Posterior cingulate gyrus (tissue), 11 donors: ENCODE measurements at regions not wholly inside any gene's neighbourhood (a gene's known extent, or its start where the extent isn't known, plus 50 kb on each side); places are given as distances from the start of the nearest gene placed in this dataset.
A peak's percentile ranks its signal among the peaks of the same experiment; 100 is the strongest.
"Not testable (repeated sequence)": the region's sequence is repeated elsewhere in the genome, so short reads cannot be mapped to it uniquely, and the experiment has no call there.

ENCODE experiments used
- DNase-seq, 10 donors: peaks; one replicate each; pipeline versions ENCODE4 v3.0.0 to v3.0.0-alpha.2; 2020 to 2021; ENCODE audit warnings: mixed read lengths in 3 of 10
- intact Hi-C: fragments of 100-400 bp; cut with DNase I; formaldehyde crosslinking; loops from one replicate; pipeline ENCODE4 v1.15.1; 2023

- intact Hi-C loops, DNase-seq: not testable (repeated sequence)
These were observed 140.2 kb upstream of the PRSS12 start for GRCh38 chr4:118492963-118493362.

- DNase-seq, intact Hi-C loops: not testable (repeated sequence)
These were observed 141.6 kb upstream of the PRSS12 start for GRCh38 chr4:118494437-118494836.

GRCh38 chr4:118502967-118503366 lies 150.2 kb upstream of the PRSS12 start:
- DNase-seq = peak in 2 of 10 donors; percentile 30 to 34
- intact Hi-C loops = not testable (repeated sequence)

GRCh38 chr4:118504927-118505326 lies 152.1 kb upstream of the PRSS12 start:
- intact Hi-C loops, DNase-seq: not testable (repeated sequence)

DNA sequence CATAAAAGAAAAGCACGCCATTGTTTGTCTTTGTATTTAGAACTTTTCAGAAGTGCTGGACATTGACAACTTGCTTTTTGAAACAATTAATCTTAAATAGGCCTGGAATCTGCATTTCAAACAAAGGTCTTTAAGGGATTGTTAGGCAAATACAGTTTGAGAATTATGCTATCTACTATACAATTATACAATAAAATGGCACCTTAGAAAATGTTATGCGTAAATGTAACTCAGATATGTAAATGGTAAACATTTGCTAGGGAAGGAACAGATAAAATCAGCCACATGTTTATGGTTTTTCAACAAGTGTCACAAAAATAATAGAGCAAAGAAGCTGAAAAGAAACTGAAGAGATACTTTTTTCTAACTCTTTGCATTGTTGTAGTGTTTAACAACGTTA lies 152.7 kb upstream of the PRSS12 start:
- DNase-seq, intact Hi-C loops: not testable (repeated sequence)

- intact Hi-C loops, DNase-seq: not testable (repeated sequence)
These were observed 160.1 kb upstream of the PRSS12 start for GRCh38 chr4:118512870-118513269.

DNA sequence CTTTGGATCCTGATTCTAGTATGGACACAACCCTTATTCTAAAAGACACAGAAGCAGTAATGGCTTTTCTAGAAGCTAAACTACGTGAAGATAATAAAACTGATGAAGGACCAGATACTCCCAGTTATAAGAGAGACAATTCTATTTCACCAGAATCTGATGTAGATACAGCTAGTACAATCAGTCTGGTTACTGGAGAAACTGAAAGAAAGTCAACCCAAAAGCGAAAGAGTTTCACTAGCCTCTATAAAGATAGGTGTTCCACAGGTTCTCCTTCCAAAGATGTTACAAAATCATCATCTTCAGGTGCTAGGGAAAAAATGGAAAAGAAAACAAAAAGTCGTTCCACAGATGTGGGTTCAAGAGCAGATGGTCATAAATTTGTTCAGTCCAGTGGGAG lies 161.5 kb upstream of the PRSS12 start:
- intact Hi-C loops, DNase-seq: not testable (repeated sequence)

GRCh38 chr4:118516107-118516506 lies 163.3 kb upstream of the PRSS12 start:
- intact Hi-C loops, DNase-seq: not testable (repeated sequence)

- DNase-seq, intact Hi-C loops: not testable (repeated sequence)
These were observed 155.1 kb upstream of the METTL14 start for GRCh38 chr4:118530107-118530506.

GRCh38 chr4:118531947-118532346 lies 153.2 kb upstream of the METTL14 start:
- intact Hi-C loops = not testable (repeated sequence)

DNA sequence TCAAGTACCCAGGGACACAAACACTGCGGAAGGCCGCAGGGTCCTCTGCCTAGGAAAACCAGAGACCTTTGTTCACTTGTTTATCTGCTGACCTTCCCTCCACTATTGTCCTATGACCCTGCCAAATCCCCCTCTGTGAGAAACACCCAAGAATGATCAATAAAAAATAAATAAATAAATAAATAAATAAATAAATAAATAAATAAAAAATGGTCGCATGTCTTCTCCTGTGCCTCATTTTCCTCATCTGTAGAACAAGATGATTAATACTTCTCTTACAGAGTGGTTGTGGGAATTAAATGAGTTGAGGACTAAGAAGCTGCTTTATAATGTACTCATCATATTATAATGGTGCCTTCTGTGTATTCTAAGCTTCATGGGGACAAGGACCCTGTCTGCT lies 149.4 kb upstream of the METTL14 start:
- DNase-seq, intact Hi-C loops: not testable (repeated sequence)

More at GRCh38 chr4:118531947-118532346, 153.2 kb upstream of the METTL14 start:
- DNase-seq = not testable (repeated sequence)

DNA sequence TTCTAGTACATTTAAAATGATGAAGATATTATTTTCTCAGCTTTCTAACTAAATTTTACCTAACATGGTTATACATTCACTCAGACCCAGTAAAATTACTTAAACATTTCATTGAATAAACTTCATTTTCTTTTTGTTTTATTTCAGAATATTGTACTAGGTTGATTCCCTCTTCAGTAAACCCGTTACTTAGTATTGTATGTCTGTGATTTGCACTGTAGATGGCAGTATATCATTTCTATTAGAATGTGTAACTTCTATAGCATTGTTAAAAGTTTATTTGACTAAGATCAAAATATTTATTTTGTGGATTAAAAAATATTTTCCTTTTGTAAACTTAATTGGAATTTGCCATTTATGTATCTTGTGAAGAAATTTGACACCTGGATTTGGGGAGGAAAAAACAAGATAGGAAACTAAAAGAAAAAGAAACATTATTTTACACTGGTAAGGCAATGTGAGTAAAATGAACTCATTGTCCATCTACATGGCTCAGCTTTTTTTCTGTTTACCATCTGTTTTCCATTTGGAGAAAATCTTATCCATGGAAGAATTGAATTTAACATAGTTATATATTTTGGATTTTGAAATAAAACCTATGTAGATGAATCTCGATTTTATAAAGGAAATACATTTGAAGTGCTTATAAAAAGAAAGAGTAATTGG lies 145.6 kb upstream of the METTL14 start:
- intact Hi-C loops, DNase-seq: not testable (repeated sequence)

DNA sequence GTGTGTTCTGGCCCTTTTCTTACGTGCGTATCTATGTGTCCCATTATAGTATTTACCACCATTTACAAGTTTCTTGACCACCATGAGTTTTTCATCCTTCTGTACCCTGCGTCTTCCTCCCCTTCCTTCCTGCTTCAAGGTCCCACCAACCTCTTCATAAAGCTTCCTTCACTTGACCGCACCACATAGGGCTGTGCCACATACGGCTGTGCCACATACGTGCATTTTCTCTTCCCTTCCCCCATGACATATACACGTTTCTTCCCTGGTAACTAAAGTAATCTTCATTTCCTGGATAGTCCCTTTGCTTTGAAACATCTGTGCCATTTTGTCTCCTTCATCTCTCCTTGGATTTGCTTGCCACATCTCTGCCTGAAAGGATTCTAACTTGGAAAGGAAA lies 128.6 kb upstream of the METTL14 start:
- DNase-seq, intact Hi-C loops: not testable (repeated sequence)

GRCh38 chr4:118557298-118557851 lies 127.8 kb upstream of the METTL14 start:
- intact Hi-C loops = no loop called here
- DNase-seq = no peak

GRCh38 chr4:118558188-118558587 lies 127.0 kb upstream of the METTL14 start:
- intact Hi-C loops, DNase-seq: not testable (repeated sequence)

GRCh38 chr4:118561559-118561958 lies 123.6 kb upstream of the METTL14 start:
- DNase-seq, intact Hi-C loops: not testable (repeated sequence)

- intact Hi-C loops, DNase-seq: not testable (repeated sequence)
These were observed 119.1 kb upstream of the METTL14 start for GRCh38 chr4:118566003-118566513.

GRCh38 chr4:118572991-118573390 lies 112.2 kb upstream of the METTL14 start:
- intact Hi-C loops, DNase-seq: not testable (repeated sequence)

- intact Hi-C loops, DNase-seq: not testable (repeated sequence)
These were observed 110.8 kb upstream of the METTL14 start for GRCh38 chr4:118574251-118574913.

- DNase-seq, intact Hi-C loops: not testable (repeated sequence)
These were observed 110.1 kb upstream of the METTL14 start for GRCh38 chr4:118575057-118575456.

GRCh38 chr4:118575726-118576125 lies 109.5 kb upstream of the METTL14 start:
- intact Hi-C loops, DNase-seq: not testable (repeated sequence)
